Immature natural killer cell (primary cell): ENCODE measurements at regions not wholly inside any gene's neighbourhood (a gene's known extent, or its start where the extent isn't known, plus 50 kb on each side); places are given as distances from the start of the nearest gene placed in this dataset.

Experiments used
- DNase-seq, 3 donors: peaks; one replicate each; pipeline ENCODE4 v3.0.0; 2022; ENCODE audit warnings: mixed read lengths in 1 of 3
- H3K27ac Mint-ChIP-seq, 6 donors: one replicate each; pipeline ENCODE4 v1.8.0; 2020; ENCODE audit warnings: mixed read lengths in 6 of 6, mild to moderate bottlenecking in 5 of 6, inconsistent platforms in 4 of 6, moderate library complexity in 3 of 6
- H3K27me3 Mint-ChIP-seq, 3 donors: one replicate each; pipeline ENCODE4 v1.8.0; 2020 to 2021; ENCODE audit warnings: low read depth in 3 of 3, mild to moderate bottlenecking in 3 of 3, mixed read lengths in 3 of 3, moderate library complexity in 3 of 3, inconsistent platforms in 1 of 3
- H3K36me3 Mint-ChIP-seq, 3 donors: one replicate each; pipeline ENCODE4 v1.8.0; 2020; ENCODE audit warnings: mixed read lengths in 3 of 3, inconsistent platforms in 2 of 3, mild to moderate bottlenecking in 2 of 3
- H3K4me1 Mint-ChIP-seq, 2 donors: one replicate each; pipeline ENCODE4 v1.8.0; 2020; ENCODE audit warnings: inconsistent platforms in 2 of 2, mild to moderate bottlenecking in 2 of 2, mixed read lengths in 2 of 2, moderate library complexity in 1 of 2
- H3K4me3 Mint-ChIP-seq, 5 donors: one replicate each; pipeline ENCODE4 v1.8.0; 2020; ENCODE audit warnings: mild to moderate bottlenecking in 5 of 5, mixed read lengths in 5 of 5, inconsistent platforms in 3 of 5, moderate library complexity in 3 of 5
- H3K9me3 Mint-ChIP-seq, 6 donors: one replicate each; pipeline ENCODE4 v1.8.0; 2020; ENCODE audit warnings: mild to moderate bottlenecking in 6 of 6, mixed read lengths in 6 of 6, inconsistent platforms in 4 of 6, moderate library complexity in 3 of 6

GRCh38 chr4:160772668-160773067 is 1391.1 kb downstream of the FSTL5 start:
- Mint-ChIP-seq H3K4me1 (no peaks in the 10 kb centered on the region), H3K36me3 (no peaks in the 10 kb centered on the region), H3K4me3 (no peak overlapping the region), H3K9me3 (peaks cover 3 to 21% (median 9%) of the 10 kb centered on the region in 6 donors), H3K27ac (no peak overlapping the region), H3K27me3 (no peaks in the 10 kb centered on the region)
- DNase-seq: no peak

GRCh38 chr4:160795216-160795615 is 1368.6 kb downstream of the FSTL5 start:
- DNase-seq: no peak
- H3K9me3 Mint-ChIP-seq: peaks cover 29 to 64% (median 41%) of the 10 kb centered on the region in 6 donors
- peaks cover 0 to 2% (median 0%) of the 10 kb centered on the region in 3 donors for H3K36me3 Mint-ChIP-seq
- no peak overlapping the region for H3K4me3 Mint-ChIP-seq
- H3K27me3 Mint-ChIP-seq: no peaks in the 10 kb centered on the region
- H3K4me1 Mint-ChIP-seq: no peaks in the 10 kb centered on the region
- no peak overlapping the region for H3K27ac Mint-ChIP-seq

GRCh38 chr4:160808174-160808573 is 1355.6 kb downstream of the FSTL5 start:
- DNase-seq: no peak
- H3K4me1 Mint-ChIP-seq: no peaks in the 10 kb centered on the region
- H3K27ac Mint-ChIP-seq: no peak overlapping the region
- H3K27me3 Mint-ChIP-seq: peaks cover 0 to 2% (median 0%) of the 10 kb centered on the region in 3 donors
- H3K9me3 Mint-ChIP-seq: peaks cover 3 to 35% (median 14%) of the 10 kb centered on the region in 6 donors
- no peaks in the 10 kb centered on the region for H3K36me3 Mint-ChIP-seq
- H3K4me3 Mint-ChIP-seq: no peak overlapping the region

- H3K36me3 Mint-ChIP-seq: no peaks in the 10 kb centered on the region
- peaks cover 3 to 36% (median 18%) of the 10 kb centered on the region in 6 donors for H3K9me3 Mint-ChIP-seq
- no peaks in the 10 kb centered on the region for H3K4me1 Mint-ChIP-seq
- H3K4me3 Mint-ChIP-seq: no peak overlapping the region
- peaks cover 0 to 2% (median 0%) of the 10 kb centered on the region in 3 donors for H3K27me3 Mint-ChIP-seq
- no peak overlapping the region for H3K27ac Mint-ChIP-seq
- no peak for DNase-seq
Observed at GRCh38 chr4:160809576-160809975, 1354.2 kb downstream of the FSTL5 start.

GRCh38 chr4:160810424-160810823 is 1353.4 kb downstream of the FSTL5 start:
- no peak for DNase-seq
- Mint-ChIP-seq H3K9me3 (peaks cover 3 to 39% (median 21%) of the 10 kb centered on the region in 6 donors), H3K4me1 (no peaks in the 10 kb centered on the region), H3K36me3 (no peaks in the 10 kb centered on the region), H3K27me3 (peaks cover 0 to 2% (median 0%) of the 10 kb centered on the region in 3 donors), H3K27ac (no peak overlapping the region), H3K4me3 (no peak overlapping the region)

GRCh38 chr4:160810941-160811340 is 1352.9 kb downstream of the FSTL5 start:
- peaks cover 3 to 35% (median 21%) of the 10 kb centered on the region in 6 donors for H3K9me3 Mint-ChIP-seq
- H3K4me3 Mint-ChIP-seq: no peak overlapping the region
- DNase-seq: no peak
- peaks cover 0 to 2% (median 0%) of the 10 kb centered on the region in 3 donors for H3K27me3 Mint-ChIP-seq
- H3K4me1 Mint-ChIP-seq: no peaks in the 10 kb centered on the region
- no peaks in the 10 kb centered on the region for H3K36me3 Mint-ChIP-seq
- no peak overlapping the region for H3K27ac Mint-ChIP-seq

GRCh38 chr4:160811956-160812355 is 1351.8 kb downstream of the FSTL5 start:
- Mint-ChIP-seq H3K9me3 (peaks cover 5 to 29% (median 18%) of the 10 kb centered on the region in 6 donors), H3K27me3 (peaks cover 0 to 2% (median 0%) of the 10 kb centered on the region in 3 donors)

GRCh38 chr4:160814726-160815125 is 1349.1 kb downstream of the FSTL5 start:
- no peaks in the 10 kb centered on the region for H3K36me3 Mint-ChIP-seq
- no peaks in the 10 kb centered on the region for H3K27me3 Mint-ChIP-seq
- no peak for DNase-seq
- no peak overlapping the region for H3K27ac Mint-ChIP-seq
- H3K4me3 Mint-ChIP-seq: no peak overlapping the region
- H3K9me3 Mint-ChIP-seq: peaks cover 2 to 20% (median 15%) of the 10 kb centered on the region in 6 donors
- H3K4me1 Mint-ChIP-seq: no peaks in the 10 kb centered on the region

More at GRCh38 chr4:160811956-160812355, 1351.8 kb downstream of the FSTL5 start:
- no peak overlapping the region for H3K4me3 Mint-ChIP-seq
- no peak overlapping the region for H3K27ac Mint-ChIP-seq
- DNase-seq: no peak
- no peaks in the 10 kb centered on the region for H3K4me1 Mint-ChIP-seq
- no peaks in the 10 kb centered on the region for H3K36me3 Mint-ChIP-seq

- no peak for DNase-seq
- Mint-ChIP-seq H3K27ac (no peak overlapping the region), H3K9me3 (peaks cover 5 to 34% (median 17%) of the 10 kb centered on the region in 6 donors), H3K27me3 (no peaks in the 10 kb centered on the region), H3K4me3 (no peak overlapping the region), H3K4me1 (no peaks in the 10 kb centered on the region), H3K36me3 (no peaks in the 10 kb centered on the region)
Observed at GRCh38 chr4:160818571-160818970, 1345.2 kb downstream of the FSTL5 start.

- no peak for DNase-seq
- H3K4me1 Mint-ChIP-seq: no peaks in the 10 kb centered on the region
- no peaks in the 10 kb centered on the region for H3K27me3 Mint-ChIP-seq
- no peak overlapping the region for H3K4me3 Mint-ChIP-seq
- peaks cover 5 to 29% (median 16%) of the 10 kb centered on the region in 6 donors for H3K9me3 Mint-ChIP-seq
- H3K36me3 Mint-ChIP-seq: no peaks in the 10 kb centered on the region
- H3K27ac Mint-ChIP-seq: no peak overlapping the region
Observed at GRCh38 chr4:160819791-160820190, 1344.0 kb downstream of the FSTL5 start.

- Mint-ChIP-seq H3K27me3 (peaks cover 0 to 2% (median 0%) of the 10 kb centered on the region in 3 donors), H3K27ac (no peak overlapping the region), H3K4me1 (no peaks in the 10 kb centered on the region), H3K36me3 (no peaks in the 10 kb centered on the region), H3K4me3 (no peak overlapping the region), H3K9me3 (peaks cover 8 to 37% (median 20%) of the 10 kb centered on the region in 6 donors)
- DNase-seq: no peak
Observed at GRCh38 chr4:160824481-160824880, 1339.3 kb downstream of the FSTL5 start.

GRCh38 chr4:160825644-160826338 is 1338.0 kb downstream of the FSTL5 start:
- peaks cover 6 to 33% (median 19%) of the 10 kb centered on the region in 6 donors for H3K9me3 Mint-ChIP-seq
- H3K27me3 Mint-ChIP-seq: peaks cover 0 to 2% (median 0%) of the 10 kb centered on the region in 3 donors
- H3K36me3 Mint-ChIP-seq: no peaks in the 10 kb centered on the region
- H3K27ac Mint-ChIP-seq: no peak overlapping the region
- DNase-seq: no peak
- no peaks in the 10 kb centered on the region for H3K4me1 Mint-ChIP-seq
- no peak overlapping the region for H3K4me3 Mint-ChIP-seq

- Mint-ChIP-seq H3K27me3 (peaks cover 0 to 2% (median 0%) of the 10 kb centered on the region in 3 donors), H3K4me3 (no peak overlapping the region), H3K4me1 (no peaks in the 10 kb centered on the region), H3K27ac (peak overlapping the region in 1 of 6 donors; percentile 7), H3K9me3 (peaks cover 6 to 33% (median 20%) of the 10 kb centered on the region in 6 donors), H3K36me3 (no peaks in the 10 kb centered on the region)
- DNase-seq: no peak
Observed at GRCh38 chr4:160826339-160826679, 1337.5 kb downstream of the FSTL5 start.

GRCh38 chr4:160831165-160831922 is 1332.5 kb downstream of the FSTL5 start:
- no peaks in the 10 kb centered on the region for H3K36me3 Mint-ChIP-seq

More at GRCh38 chr4:160831165-160831922, 1332.5 kb downstream of the FSTL5 start:
- Mint-ChIP-seq H3K9me3 (peaks cover 4 to 22% (median 13%) of the 10 kb centered on the region in 6 donors), H3K4me1 (no peaks in the 10 kb centered on the region), H3K27me3 (peaks cover 0 to 2% (median 0%) of the 10 kb centered on the region in 3 donors), H3K4me3 (no peak overlapping the region), H3K27ac (no peak overlapping the region)
- no peak for DNase-seq
